Tibial nerve (tissue), 4 donors: ENCODE measurements at regions not wholly inside any gene's neighbourhood (a gene's known extent, or its start where the extent isn't known, plus 50 kb on each side); places are given as distances from the start of the nearest gene placed in this dataset.
A peak's percentile ranks its signal among the peaks of the same experiment; 100 is the strongest.

Experiments used
- DNase-seq, 2 donors: peaks; one replicate each; pipeline ENCODE4 v3.0.0-alpha.2; 2019; ENCODE audit warnings: low spot score in 2 of 2
- H3K27ac ChIP-seq, 4 donors: fragments of 200-600 bp; sonication (generic) in 3 of 4; one replicate each; pipeline ENCODE4 v1.5.1; 2017 to 2019; ENCODE audit warnings: mild to moderate bottlenecking in 1 of 4
- H3K27me3 ChIP-seq, 2 donors: fragments of 200-600 bp; sonication (generic) in 1 of 2; one replicate each; pipeline versions ENCODE4 v1.5.1 to v1.6.0; 2017 to 2019
- H3K36me3 ChIP-seq, 3 donors: fragments of 200-600 bp; sonication (generic); one replicate each; pipeline ENCODE4 v1.5.1; 2018 to 2019
- H3K4me1 ChIP-seq, 4 donors: fragments of 200-600 bp; sonication (generic) in 3 of 4; one replicate each; pipeline ENCODE4 v1.5.1; 2017 to 2019
- H3K4me3 ChIP-seq, 4 donors: fragments of 200-600 bp; sonication (generic) in 3 of 4; one replicate each; pipeline ENCODE4 v1.5.1; 2017 to 2019; ENCODE audit warnings: mild to moderate bottlenecking in 1 of 4, moderate library complexity in 1 of 4
- H3K9me3 ChIP-seq, 4 donors: fragments of 200-600 bp; sonication (generic) in 3 of 4; one replicate each; pipeline ENCODE4 v1.5.1; 2017 to 2019
- CTCF ChIP-seq, 5 experiments: fragments of 200-600 bp in 3 of 5; fragments of 450-650 bp in 2 of 5; sonication (generic) in 3 of 5; IDR thresholded peaks; one replicate each; pipeline ENCODE4 v1.5.1; 2016 to 2019; ENCODE audit warnings: antibody characterized with exemption in 5 of 5, mild to moderate bottlenecking in 3 of 5, moderate library complexity in 2 of 5
- EP300 ChIP-seq, 2 donors: sonication (generic); formaldehyde crosslinking; IDR thresholded peaks; one replicate each; pipeline ENCODE4 v1.6.1; 2017; ENCODE audit warnings: antibody characterized with exemption in 2 of 2, mild to moderate bottlenecking in 1 of 2
- POLR2A ChIP-seq, 2 donors: fragments of 450-650 bp; IDR thresholded peaks; one replicate each; pipeline ENCODE4 v1.6.1; 2017; ENCODE audit warnings: antibody characterized with exemption in 2 of 2, mild to moderate bottlenecking in 2 of 2, moderate library complexity in 2 of 2
- WGBS, 2 donors: methylation state at CpG; one replicate each; pipeline ENCODE4 v1.1.5; 2018; 5-methylcytosine and 5-hydroxymethylcytosine counted together

- WGBS, 2 donors, result 2 to 3% methylated on average over 10 of the region's 10 CpGs
- no peak overlapping the region for H3K27ac ChIP-seq
- DNase-seq, result no peak
- no peak for TF ChIP-seq EP300 (IDR thresholded peaks at IDR 0.05)
- no peak for TF ChIP-seq POLR2A (IDR thresholded peaks at IDR 0.05)
- TF ChIP-seq CTCF (IDR thresholded peaks at IDR 0.05), result no peak
- peaks cover 0 to 38% (median 5%) of the 10 kb centered on the region in 4 donors for H3K4me1 ChIP-seq
- no peaks in the 10 kb centered on the region for H3K36me3 ChIP-seq
- no peak overlapping the region for H3K4me3 ChIP-seq
- H3K9me3 ChIP-seq, result no peaks in the 10 kb centered on the region
- peaks cover 0 to 69% of the 10 kb centered on the region in 2 donors for H3K27me3 ChIP-seq
Measured at GRCh38 chr11:43556612-43557375, 123.7 kb upstream of the HSD17B12 start.

- no peak for DNase-seq
- no peaks in the 10 kb centered on the region for H3K36me3 ChIP-seq
- no peaks in the 10 kb centered on the region for H3K9me3 ChIP-seq
- WGBS, 2 donors, result 1 to 3% methylated on average over 12 to 13 of the region's 13 CpGs
- H3K4me1 ChIP-seq, result peaks cover 0 to 38% (median 5%) of the 10 kb centered on the region in 4 donors
- H3K27me3 ChIP-seq, result peaks cover 0 to 71% of the 10 kb centered on the region in 2 donors
- no peak for TF ChIP-seq POLR2A (IDR thresholded peaks at IDR 0.05)
- TF ChIP-seq CTCF (IDR thresholded peaks at IDR 0.05), result peak in 1 of 5 experiments; percentile 23
- TF ChIP-seq EP300 (IDR thresholded peaks at IDR 0.05), result no peak
- no peak overlapping the region for H3K4me3 ChIP-seq
- no peak overlapping the region for H3K27ac ChIP-seq
Measured at GRCh38 chr11:43557553-43558110, 122.9 kb upstream of the HSD17B12 start.

GRCh38 chr11:43558146-43558545 is 122.4 kb upstream of the HSD17B12 start:
- no peaks in the 10 kb centered on the region for H3K36me3 ChIP-seq
- no peak for DNase-seq
- TF ChIP-seq EP300 (IDR thresholded peaks at IDR 0.05), result no peak
- no peak for TF ChIP-seq POLR2A (IDR thresholded peaks at IDR 0.05)
- no peak for TF ChIP-seq CTCF (IDR thresholded peaks at IDR 0.05)
- H3K4me1 ChIP-seq, result peaks cover 0 to 38% (median 5%) of the 10 kb centered on the region in 4 donors
- WGBS, 2 donors, result 3 to 7% methylated on average over 5 of the region's 5 CpGs
- no peaks in the 10 kb centered on the region for H3K9me3 ChIP-seq
- H3K27me3 ChIP-seq, result peaks cover 0 to 73% of the 10 kb centered on the region in 2 donors
- H3K27ac ChIP-seq, result no peak overlapping the region
- no peak overlapping the region for H3K4me3 ChIP-seq

GRCh38 chr11:43558556-43559127 is 121.9 kb upstream of the HSD17B12 start:
- Histone ChIP-seq H3K4me3 (no peak overlapping the region), H3K9me3 (no peaks in the 10 kb centered on the region), H3K4me1 (peaks cover 0 to 38% (median 5%) of the 10 kb centered on the region in 4 donors), H3K36me3 (no peaks in the 10 kb centered on the region), H3K27me3 (peaks cover 0 to 78% of the 10 kb centered on the region in 2 donors), H3K27ac (no peak overlapping the region)
- DNase-seq, result no peak
- no peak for TF ChIP-seq CTCF (IDR thresholded peaks at IDR 0.05)
- no peak for TF ChIP-seq POLR2A (IDR thresholded peaks at IDR 0.05)
- no peak for TF ChIP-seq EP300 (IDR thresholded peaks at IDR 0.05)
- 7 to 9% methylated on average over 8 of the region's 8 CpGs for WGBS, 2 donors

- TF ChIP-seq EP300 (IDR thresholded peaks at IDR 0.05) (no peak), POLR2A (IDR thresholded peaks at IDR 0.05) (no peak), CTCF (IDR thresholded peaks at IDR 0.05) (no peak)
- Histone ChIP-seq H3K27me3 (peaks cover 0 to 62% of the 10 kb centered on the region in 2 donors), H3K36me3 (no peaks in the 10 kb centered on the region)
Measured at GRCh38 chr11:43561832-43562231, 118.7 kb upstream of the HSD17B12 start.

More at GRCh38 chr11:43561832-43562231, 118.7 kb upstream of the HSD17B12 start:
- peaks cover 0 to 18% (median 0%) of the 10 kb centered on the region in 4 donors for H3K4me1 ChIP-seq
- no peak overlapping the region for H3K4me3 ChIP-seq
- no peak for DNase-seq
- H3K9me3 ChIP-seq, result no peaks in the 10 kb centered on the region
- 39 to 53% methylated on average over 3 of the region's 3 CpGs for WGBS, 2 donors
- no peak overlapping the region for H3K27ac ChIP-seq
